ENCODE measurements at regions not wholly inside any gene's neighbourhood (a gene's known extent, or its start where the extent isn't known, plus 50 kb on each side); places are given as distances from the start of the nearest gene placed in this dataset.

DNA sequence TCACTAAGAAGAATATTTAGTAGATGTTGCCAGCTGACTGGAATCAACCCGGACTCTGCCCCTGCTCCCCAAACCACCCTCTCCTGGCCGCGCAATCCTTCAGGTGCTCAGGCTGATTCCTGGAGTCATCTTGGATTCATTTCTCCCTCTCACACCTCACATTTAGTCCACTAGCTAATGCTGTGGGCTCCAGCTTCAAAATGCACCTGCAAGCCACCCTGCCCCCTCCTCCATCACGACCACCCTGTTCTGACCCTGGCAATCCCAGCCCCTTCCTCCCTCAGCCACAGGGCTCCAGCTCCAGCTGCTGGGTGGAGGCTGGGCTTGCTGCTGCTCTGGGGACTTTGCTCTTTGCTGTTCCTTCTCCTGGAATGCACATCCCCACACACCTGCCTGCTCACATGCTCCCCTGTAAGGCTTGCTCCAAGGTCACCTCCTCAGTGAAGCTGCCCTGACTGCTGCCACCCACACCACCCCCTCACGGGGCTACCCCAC lies 61.3 kb upstream of the SH3RF3 start:
- TF ChIP-seq CEBPB (IDR thresholded peaks at IDR 0.05) (no peak), EP300 (IDR thresholded peaks at IDR 0.05; ENCODE audit: borderline replicate concordance) (no peak), CREB1 (IDR thresholded peaks at IDR 0.05; ENCODE audit: low read depth) (no peak), RAD21 (IDR thresholded peaks at IDR 0.05; ENCODE audit: low read depth) (no peak), NFIC (IDR thresholded peaks at IDR 0.05) (no peak), TEAD4 (IDR thresholded peaks at IDR 0.05) (no peak), EGR1 (IDR thresholded peaks at IDR 0.05) (no peak), TCF12 (IDR thresholded peaks at IDR 0.05; ENCODE audit: low read depth) (no peak), YY1 (IDR thresholded peaks at IDR 0.05; ENCODE audit: low read depth) (no peak), ZBTB7A (IDR thresholded peaks at IDR 0.05; ENCODE audit: low read depth) (no peak), TAF1 (IDR thresholded peaks at IDR 0.05; ENCODE audit: low read depth) (no peak)
- TF ChIP-seq, protein P1, sequence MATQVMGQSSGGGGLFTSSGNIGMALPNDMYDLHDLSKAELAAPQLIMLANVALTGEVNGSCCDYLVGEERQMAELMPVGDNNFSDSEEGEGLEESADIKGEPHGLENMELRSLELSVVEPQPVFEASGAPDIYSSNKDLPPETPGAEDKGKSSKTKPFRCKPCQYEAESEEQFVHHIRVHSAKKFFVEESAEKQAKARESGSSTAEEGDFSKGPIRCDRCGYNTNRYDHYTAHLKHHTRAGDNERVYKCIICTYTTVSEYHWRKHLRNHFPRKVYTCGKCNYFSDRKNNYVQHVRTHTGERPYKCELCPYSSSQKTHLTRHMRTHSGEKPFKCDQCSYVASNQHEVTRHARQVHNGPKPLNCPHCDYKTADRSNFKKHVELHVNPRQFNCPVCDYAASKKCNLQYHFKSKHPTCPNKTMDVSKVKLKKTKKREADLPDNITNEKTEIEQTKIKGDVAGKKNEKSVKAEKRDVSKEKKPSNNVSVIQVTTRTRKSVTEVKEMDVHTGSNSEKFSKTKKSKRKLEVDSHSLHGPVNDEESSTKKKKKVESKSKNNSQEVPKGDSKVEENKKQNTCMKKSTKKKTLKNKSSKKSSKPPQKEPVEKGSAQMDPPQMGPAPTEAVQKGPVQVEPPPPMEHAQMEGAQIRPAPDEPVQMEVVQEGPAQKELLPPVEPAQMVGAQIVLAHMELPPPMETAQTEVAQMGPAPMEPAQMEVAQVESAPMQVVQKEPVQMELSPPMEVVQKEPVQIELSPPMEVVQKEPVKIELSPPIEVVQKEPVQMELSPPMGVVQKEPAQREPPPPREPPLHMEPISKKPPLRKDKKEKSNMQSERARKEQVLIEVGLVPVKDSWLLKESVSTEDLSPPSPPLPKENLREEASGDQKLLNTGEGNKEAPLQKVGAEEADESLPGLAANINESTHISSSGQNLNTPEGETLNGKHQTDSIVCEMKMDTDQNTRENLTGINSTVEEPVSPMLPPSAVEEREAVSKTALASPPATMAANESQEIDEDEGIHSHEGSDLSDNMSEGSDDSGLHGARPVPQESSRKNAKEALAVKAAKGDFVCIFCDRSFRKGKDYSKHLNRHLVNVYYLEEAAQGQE (IDR thresholded peaks at IDR 0.05; ENCODE audit: low read depth): no peak
- TF ChIP-seq, protein P2, sequence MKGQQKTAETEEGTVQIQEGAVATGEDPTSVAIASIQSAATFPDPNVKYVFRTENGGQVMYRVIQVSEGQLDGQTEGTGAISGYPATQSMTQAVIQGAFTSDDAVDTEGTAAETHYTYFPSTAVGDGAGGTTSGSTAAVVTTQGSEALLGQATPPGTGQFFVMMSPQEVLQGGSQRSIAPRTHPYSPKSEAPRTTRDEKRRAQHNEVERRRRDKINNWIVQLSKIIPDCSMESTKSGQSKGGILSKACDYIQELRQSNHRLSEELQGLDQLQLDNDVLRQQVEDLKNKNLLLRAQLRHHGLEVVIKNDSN (IDR thresholded peaks at IDR 0.05): no peak
- TF ChIP-seq, protein P3, sequence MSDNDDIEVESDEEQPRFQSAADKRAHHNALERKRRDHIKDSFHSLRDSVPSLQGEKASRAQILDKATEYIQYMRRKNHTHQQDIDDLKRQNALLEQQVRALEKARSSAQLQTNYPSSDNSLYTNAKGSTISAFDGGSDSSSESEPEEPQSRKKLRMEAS (IDR thresholded peaks at IDR 0.05): no peak

DNA sequence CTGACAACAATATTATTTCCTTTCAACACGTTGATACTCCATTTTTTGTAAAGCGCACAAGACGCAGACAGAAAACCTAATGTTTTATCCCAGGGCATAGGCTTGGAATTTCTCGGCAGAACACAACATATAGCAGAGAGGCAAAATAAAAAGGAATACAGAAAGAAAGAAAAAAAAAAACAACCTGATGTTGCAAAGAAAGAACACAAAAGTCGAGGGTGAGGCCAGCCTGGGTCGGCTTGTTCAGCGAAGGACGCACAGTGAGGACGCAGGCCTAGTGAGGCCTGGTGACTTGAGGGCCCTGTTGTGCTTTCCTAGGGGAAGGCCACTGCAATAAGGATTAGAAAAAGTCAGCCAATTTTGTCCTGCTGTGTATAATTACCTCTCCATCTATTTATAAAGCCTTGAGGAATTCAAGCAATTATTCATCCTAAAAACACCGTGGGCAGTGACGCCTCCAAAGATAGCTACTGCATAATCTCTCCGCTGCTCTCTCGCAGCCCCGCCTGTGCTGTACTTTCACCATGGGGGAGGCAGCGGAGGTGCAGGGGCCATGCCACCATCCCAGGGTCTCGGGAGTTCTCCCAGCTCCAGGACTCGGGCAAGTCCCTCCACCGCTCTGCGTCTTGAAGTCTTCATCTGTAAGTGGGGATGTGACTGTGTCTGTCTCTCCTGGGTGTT lies 61.9 kb upstream of the SH3RF3 start:
- no peak for TF ChIP-seq RAD21 (IDR thresholded peaks at IDR 0.05; ENCODE audit: low read depth)
- TF ChIP-seq CEBPB (IDR thresholded peaks at IDR 0.05): no peak
- TF ChIP-seq, protein P2 (IDR thresholded peaks at IDR 0.05): no peak
- no peak for TF ChIP-seq TAF1 (IDR thresholded peaks at IDR 0.05; ENCODE audit: low read depth)
- TF ChIP-seq TEAD4 (IDR thresholded peaks at IDR 0.05): no peak
- TF ChIP-seq CREB1 (IDR thresholded peaks at IDR 0.05; ENCODE audit: low read depth): no peak
- TF ChIP-seq EP300 (IDR thresholded peaks at IDR 0.05; ENCODE audit: borderline replicate concordance): no peak
- TF ChIP-seq FOXM1 (IDR thresholded peaks at IDR 0.05; ENCODE audit: borderline replicate concordance, low read depth): no peak
- no peak for TF ChIP-seq NFIC (IDR thresholded peaks at IDR 0.05)
- TF ChIP-seq TCF12 (IDR thresholded peaks at IDR 0.05; ENCODE audit: low read depth): no peak
- TF ChIP-seq, protein P1 (IDR thresholded peaks at IDR 0.05; ENCODE audit: low read depth): no peak
- no peak for TF ChIP-seq EGR1 (IDR thresholded peaks at IDR 0.05)
- TF ChIP-seq YY1 (IDR thresholded peaks at IDR 0.05; ENCODE audit: low read depth): no peak
- TF ChIP-seq, protein P3 (IDR thresholded peaks at IDR 0.05): no peak

DNA sequence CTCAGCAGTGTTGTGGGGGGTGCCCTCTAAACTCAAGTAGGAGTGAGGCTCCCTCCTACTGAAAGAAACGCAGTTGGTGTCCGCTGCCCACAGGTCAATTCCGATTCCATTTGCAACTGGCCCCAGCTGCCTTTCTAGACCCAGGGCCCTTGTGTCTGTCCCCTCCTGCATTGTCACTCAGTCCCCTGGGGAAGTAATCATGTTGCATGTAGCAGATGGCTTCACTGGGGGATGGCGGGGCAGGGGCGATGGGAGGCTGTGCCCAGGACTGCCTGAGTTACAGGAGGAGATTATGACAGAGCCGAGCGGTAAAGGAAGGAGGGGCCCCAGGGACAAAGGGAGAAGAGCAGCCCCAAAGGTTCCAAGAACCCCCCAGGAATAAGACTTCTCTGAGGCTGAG lies 62.5 kb upstream of the SH3RF3 start:
- TF ChIP-seq, protein P2 (IDR thresholded peaks at IDR 0.05): no peak
- no peak for TF ChIP-seq EP300 (IDR thresholded peaks at IDR 0.05; ENCODE audit: borderline replicate concordance)
- no peak for TF ChIP-seq YY1 (IDR thresholded peaks at IDR 0.05; ENCODE audit: low read depth)
- TF ChIP-seq, protein P3 (IDR thresholded peaks at IDR 0.05): no peak
- no peak for TF ChIP-seq RAD21 (IDR thresholded peaks at IDR 0.05; ENCODE audit: low read depth)
- TF ChIP-seq TEAD4 (IDR thresholded peaks at IDR 0.05): no peak
- no peak for TF ChIP-seq CREB1 (IDR thresholded peaks at IDR 0.05; ENCODE audit: low read depth)
- no peak for TF ChIP-seq NFIC (IDR thresholded peaks at IDR 0.05)
- no peak for TF ChIP-seq TAF1 (IDR thresholded peaks at IDR 0.05; ENCODE audit: low read depth)
- TF ChIP-seq TCF12 (IDR thresholded peaks at IDR 0.05; ENCODE audit: low read depth): no peak
- TF ChIP-seq, protein P1 (IDR thresholded peaks at IDR 0.05; ENCODE audit: low read depth): no peak
- TF ChIP-seq EGR1 (IDR thresholded peaks at IDR 0.05): no peak
- TF ChIP-seq ZBTB7A (IDR thresholded peaks at IDR 0.05; ENCODE audit: low read depth): no peak
- no peak for TF ChIP-seq CEBPB (IDR thresholded peaks at IDR 0.05)
- TF ChIP-seq FOXM1 (IDR thresholded peaks at IDR 0.05; ENCODE audit: borderline replicate concordance, low read depth): no peak
